Osteoblast (primary cell): ENCODE measurements at regions not wholly inside any gene's neighbourhood (a gene's known extent, or its start where the extent isn't known, plus 50 kb on each side); places are given as distances from the start of the nearest gene placed in this dataset.

Experiments
- DNase-seq: peaks from one replicate; pipeline ENCODE4 v3.0.0; 2011; ENCODE audit warnings: low spot score, mixed read lengths; ENCODE audit not compliant: insufficient read length; ENCODE audit errors: missing footprints
- H2AFZ ChIP-seq: 2 replicates; pipeline ENCODE4 v1.6.0; 2011; ENCODE audit warnings: mild to moderate bottlenecking, low read length
- H3K27ac ChIP-seq: 2 replicates; pipeline ENCODE4 v1.5.1; 2011; ENCODE audit warnings: mild to moderate bottlenecking, low read depth, low read length, moderate library complexity
- H3K27me3 ChIP-seq: 2 replicates; pipeline ENCODE4 v1.6.0; 2012; ENCODE audit warnings: mild to moderate bottlenecking, control low read depth, inconsistent platforms, low read length, moderate library complexity; ENCODE audit not compliant: insufficient read depth
- H3K36me3 ChIP-seq: 2 replicates; pipeline ENCODE4 v1.5.1; 2011; ENCODE audit warnings: mild to moderate bottlenecking, low read length, control low read depth, moderate library complexity; ENCODE audit not compliant: insufficient read depth
- H3K4me1 ChIP-seq: 2 replicates; pipeline ENCODE4 v1.5.1; 2011; ENCODE audit warnings: mild to moderate bottlenecking, low read length, control low read depth, moderate library complexity; ENCODE audit not compliant: insufficient read depth
- H3K4me2 ChIP-seq: 2 replicates; pipeline ENCODE4 v1.6.0; 2011; ENCODE audit warnings: mild to moderate bottlenecking, low read length; ENCODE audit not compliant: insufficient read depth
- H3K4me3 ChIP-seq: fragments of 200-600 bp; sonication (generic); 3 replicates; pipeline ENCODE4 v1.5.1; 2012; ENCODE audit warnings: mild to moderate bottlenecking, low read length, inconsistent platforms; ENCODE audit not compliant: insufficient read depth
- H3K79me2 ChIP-seq: 2 replicates; pipeline ENCODE4 v1.6.0; 2012; ENCODE audit warnings: mild to moderate bottlenecking, low read length, control low read depth, inconsistent platforms; ENCODE audit not compliant: insufficient read depth
- H3K9me3 ChIP-seq: 2 replicates; pipeline ENCODE4 v1.5.1; 2011; ENCODE audit warnings: low read depth, low read length, control low read depth
- H4K20me1 ChIP-seq: 2 replicates; pipeline ENCODE4 v1.6.0; 2012; ENCODE audit warnings: mild to moderate bottlenecking, low read length, control low read depth; ENCODE audit not compliant: insufficient read depth
- TF ChIP-seq, protein P1 (sequence below): IDR thresholded peaks from 2 replicates; pipeline ENCODE4 v1.5.1; 2011; ENCODE audit warnings: mild to moderate bottlenecking, low read depth, low read length, moderate library complexity; ENCODE audit errors: extremely low read depth

DNA sequence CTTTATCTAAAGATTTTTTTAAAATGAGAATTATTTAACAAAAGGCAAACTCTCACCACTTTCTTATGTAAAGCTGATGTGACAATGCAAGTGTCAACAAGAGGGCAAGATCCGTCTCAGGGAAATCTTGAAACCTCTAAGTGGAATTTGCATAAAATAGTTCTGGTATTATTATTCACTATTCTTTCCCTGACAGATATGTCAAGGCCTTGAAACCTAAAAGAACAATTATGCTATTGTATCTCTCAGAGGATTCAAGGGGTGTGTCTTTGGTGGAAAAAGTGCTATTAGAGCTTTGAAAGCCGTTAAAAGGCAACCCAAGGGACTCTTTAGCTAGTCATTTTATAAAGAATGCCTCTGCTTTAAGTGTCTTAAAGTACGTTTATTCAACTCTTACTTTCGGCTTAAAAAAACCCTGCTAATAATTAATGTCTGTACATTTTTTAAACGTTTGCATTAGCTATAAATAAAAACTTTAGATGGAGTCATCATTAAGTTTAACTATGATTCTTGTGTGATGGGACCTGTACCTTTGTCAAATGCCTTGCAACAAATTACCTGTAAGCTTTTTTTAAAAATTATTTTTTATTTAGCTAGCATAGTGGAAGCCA, 585.5 kb downstream of the VRK1 start:
- Histone ChIP-seq H3K4me2 (no peak overlapping the region), H3K27ac (no peak overlapping the region), H3K4me1 (no peaks in the 10 kb centered on the region), H4K20me1 (no peaks in the 10 kb centered on the region), H3K36me3 (no peaks in the 10 kb centered on the region), H3K4me3 (no peak overlapping the region), H3K9me3 (no peaks in the 10 kb centered on the region), H3K79me2 (no peaks in the 10 kb centered on the region), H2AFZ (no peak overlapping the region), H3K27me3 (no peaks in the 10 kb centered on the region)
- TF ChIP-seq, protein P1, sequence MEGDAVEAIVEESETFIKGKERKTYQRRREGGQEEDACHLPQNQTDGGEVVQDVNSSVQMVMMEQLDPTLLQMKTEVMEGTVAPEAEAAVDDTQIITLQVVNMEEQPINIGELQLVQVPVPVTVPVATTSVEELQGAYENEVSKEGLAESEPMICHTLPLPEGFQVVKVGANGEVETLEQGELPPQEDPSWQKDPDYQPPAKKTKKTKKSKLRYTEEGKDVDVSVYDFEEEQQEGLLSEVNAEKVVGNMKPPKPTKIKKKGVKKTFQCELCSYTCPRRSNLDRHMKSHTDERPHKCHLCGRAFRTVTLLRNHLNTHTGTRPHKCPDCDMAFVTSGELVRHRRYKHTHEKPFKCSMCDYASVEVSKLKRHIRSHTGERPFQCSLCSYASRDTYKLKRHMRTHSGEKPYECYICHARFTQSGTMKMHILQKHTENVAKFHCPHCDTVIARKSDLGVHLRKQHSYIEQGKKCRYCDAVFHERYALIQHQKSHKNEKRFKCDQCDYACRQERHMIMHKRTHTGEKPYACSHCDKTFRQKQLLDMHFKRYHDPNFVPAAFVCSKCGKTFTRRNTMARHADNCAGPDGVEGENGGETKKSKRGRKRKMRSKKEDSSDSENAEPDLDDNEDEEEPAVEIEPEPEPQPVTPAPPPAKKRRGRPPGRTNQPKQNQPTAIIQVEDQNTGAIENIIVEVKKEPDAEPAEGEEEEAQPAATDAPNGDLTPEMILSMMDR = no peak
- DNase-seq = no peak

DNA sequence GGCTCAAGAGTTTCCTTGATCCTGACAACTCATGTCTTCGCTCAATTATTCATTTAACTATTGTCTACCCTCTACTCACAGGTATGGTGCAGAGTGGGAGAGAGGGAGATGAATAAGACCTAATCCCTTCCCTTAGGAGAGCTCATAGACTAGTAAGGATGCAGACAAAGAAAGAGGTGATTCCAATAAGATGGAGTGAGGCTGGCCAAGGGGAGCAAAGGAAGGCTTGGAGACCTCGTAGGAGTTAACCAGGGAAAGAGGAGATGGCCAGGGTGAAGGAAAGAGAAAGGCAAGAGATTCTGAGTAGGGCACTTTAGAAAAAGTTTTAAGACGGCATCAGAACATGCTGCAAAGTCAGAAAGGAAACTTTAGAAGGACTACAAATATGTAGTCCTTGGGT, 588.5 kb downstream of the VRK1 start:
- TF ChIP-seq, protein P1 = no peak
- Histone ChIP-seq H3K36me3 (no peaks in the 10 kb centered on the region), H3K27ac (no peak overlapping the region), H3K27me3 (no peaks in the 10 kb centered on the region), H3K9me3 (no peaks in the 10 kb centered on the region), H3K4me1 (no peaks in the 10 kb centered on the region), H3K79me2 (no peaks in the 10 kb centered on the region), H4K20me1 (no peaks in the 10 kb centered on the region), H3K4me2 (no peak overlapping the region), H2AFZ (no peak overlapping the region), H3K4me3 (no peak overlapping the region)
- no peak for DNase-seq

DNA sequence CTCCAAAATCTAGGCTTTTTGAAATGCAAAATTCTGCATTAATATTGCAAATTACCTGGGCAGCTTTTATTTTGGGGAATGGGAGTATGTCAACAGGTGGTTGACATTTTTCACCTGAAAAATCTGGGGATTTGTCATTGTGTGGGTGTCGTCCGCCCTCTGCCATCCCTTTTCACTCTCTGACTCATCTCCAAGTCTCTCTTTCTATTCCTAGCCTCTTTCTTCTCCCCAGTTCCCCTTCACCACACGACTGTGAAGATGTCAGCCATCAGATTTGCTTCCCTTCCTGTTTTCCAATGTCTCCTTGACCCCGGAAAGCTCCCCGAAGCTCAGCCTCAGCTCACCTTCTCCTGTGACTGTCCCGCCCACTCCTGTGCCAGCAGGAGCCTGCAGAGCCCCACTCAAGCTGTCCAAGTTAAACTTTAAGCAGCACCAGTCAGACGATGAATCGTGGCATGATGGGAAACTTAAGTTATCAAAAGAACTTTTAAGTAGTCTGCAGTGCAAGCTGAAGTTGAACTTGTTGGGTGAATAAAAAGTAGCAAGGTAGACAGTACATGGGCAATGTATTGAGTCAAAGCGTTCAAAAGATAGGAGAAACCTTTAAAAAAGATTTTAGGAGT, 590.2 kb downstream of the VRK1 start:
- no peak overlapping the region for H3K4me3 ChIP-seq
- no peak overlapping the region for H2AFZ ChIP-seq
- H3K4me2 ChIP-seq = no peak overlapping the region
- no peaks in the 10 kb centered on the region for H4K20me1 ChIP-seq
- H3K9me3 ChIP-seq = no peaks in the 10 kb centered on the region
- no peaks in the 10 kb centered on the region for H3K4me1 ChIP-seq
- H3K79me2 ChIP-seq = no peaks in the 10 kb centered on the region
- TF ChIP-seq, protein P1 = no peak
- no peak overlapping the region for H3K27ac ChIP-seq
- H3K36me3 ChIP-seq = no peaks in the 10 kb centered on the region
- DNase-seq = no peak
- no peaks in the 10 kb centered on the region for H3K27me3 ChIP-seq

DNA sequence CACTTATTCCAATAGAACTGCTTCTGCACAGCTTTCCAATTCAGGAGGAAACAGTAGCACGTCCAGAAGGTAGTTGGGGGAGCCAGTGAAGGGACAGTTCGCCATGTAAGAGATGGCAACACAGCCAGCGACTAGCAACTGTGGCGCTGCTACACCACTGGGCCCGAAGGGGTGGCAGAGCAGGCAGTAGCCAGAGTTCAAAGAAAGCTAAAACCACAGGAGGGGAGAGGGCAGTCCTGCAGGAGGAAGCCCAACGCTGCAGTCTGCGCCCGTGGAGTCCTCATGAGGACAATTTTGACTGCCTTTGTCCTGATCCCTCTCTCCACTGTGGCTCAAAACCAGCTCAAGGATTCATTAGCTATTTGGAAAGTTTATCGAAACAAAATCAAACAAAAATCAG, 591.2 kb downstream of the VRK1 start:
- Histone ChIP-seq H3K9me3 (no peaks in the 10 kb centered on the region), H3K4me2 (no peak overlapping the region), H2AFZ (no peak overlapping the region), H3K27me3 (no peaks in the 10 kb centered on the region), H3K79me2 (no peaks in the 10 kb centered on the region), H3K27ac (no peak overlapping the region), H3K4me3 (no peak overlapping the region), H4K20me1 (no peaks in the 10 kb centered on the region), H3K4me1 (no peaks in the 10 kb centered on the region), H3K36me3 (no peaks in the 10 kb centered on the region)
- TF ChIP-seq, protein P1 = no peak
- DNase-seq = no peak
